ENCODE measurements at regions not wholly inside any gene's neighbourhood (a gene's known extent, or its start where the extent isn't known, plus 50 kb on each side); places are given as distances from the start of the nearest gene placed in this dataset.

- TF ChIP-seq CTCF (conservative IDR thresholded peaks at IDR 0.05 in 1 of 2, IDR thresholded peaks at IDR 0.05 in 1 of 2; ENCODE audit: low read depth in 1 of 2, low read length in 2 of 2) (no peak), EZH2 (IDR thresholded peaks at IDR 0.05; ENCODE audit: low read length, missing control alignments) (no peak)
These were observed 92.7 kb downstream of the MFAP3L start for GRCh38 chr4:169933531-169933930.

Data from fibroblast of lung (primary cell).